ENCODE measurements at regions not wholly inside any gene's neighbourhood (a gene's known extent, or its start where the extent isn't known, plus 50 kb on each side); places are given as distances from the start of the nearest gene placed in this dataset.
"Not testable (repeated sequence)": the region's sequence is repeated elsewhere in the genome, so short reads cannot be mapped to it uniquely, and the experiment has no call there.

- DNase-seq = peak; percentile 31
Observed at GRCh38 chr14:25537846-25538455, 488.0 kb upstream of the STXBP6 start.

- DNase-seq = no peak
Observed at GRCh38 chr14:25526290-25526689, 476.3 kb upstream of the STXBP6 start.

- no peak for DNase-seq
Observed at GRCh38 chr14:25522926-25523325, 473.0 kb upstream of the STXBP6 start.

GRCh38 chr14:25522116-25522515 lies 472.2 kb upstream of the STXBP6 start:
- no peak for DNase-seq

- DNase-seq = no peak
Observed at GRCh38 chr14:25521616-25522015, 471.7 kb upstream of the STXBP6 start.

GRCh38 chr14:25520821-25521220 lies 470.9 kb upstream of the STXBP6 start:
- no peak for DNase-seq

GRCh38 chr14:25518364-25518763 lies 468.4 kb upstream of the STXBP6 start:
- DNase-seq = no peak

- DNase-seq = peak; percentile 57
Observed at GRCh38 chr14:25516838-25517237, 466.9 kb upstream of the STXBP6 start.

GRCh38 chr14:25508845-25509244 lies 458.9 kb upstream of the STXBP6 start:
- no peak for DNase-seq

GRCh38 chr14:25501749-25502148 lies 451.8 kb upstream of the STXBP6 start:
- no peak for DNase-seq

GRCh38 chr14:25488961-25489360 lies 439.0 kb upstream of the STXBP6 start:
- no peak for DNase-seq

GRCh38 chr14:25485381-25485780 lies 435.4 kb upstream of the STXBP6 start:
- no peak for DNase-seq

GRCh38 chr14:25484906-25485305 lies 435.0 kb upstream of the STXBP6 start:
- DNase-seq = no peak

- DNase-seq = no peak
Observed at GRCh38 chr14:25484235-25484634, 434.3 kb upstream of the STXBP6 start.

- no peak for DNase-seq
Observed at GRCh38 chr14:25477316-25478098, 427.6 kb upstream of the STXBP6 start.

- DNase-seq = no peak
Observed at GRCh38 chr14:25472700-25473099, 422.8 kb upstream of the STXBP6 start.

- no peak for DNase-seq
Observed at GRCh38 chr14:25464772-25465171, 414.8 kb upstream of the STXBP6 start.

GRCh38 chr14:25464078-25464477 lies 414.1 kb upstream of the STXBP6 start:
- no peak for DNase-seq

GRCh38 chr14:25463480-25463879 lies 413.5 kb upstream of the STXBP6 start:
- DNase-seq = no peak

- DNase-seq = no peak
Observed at GRCh38 chr14:25461780-25462179, 411.8 kb upstream of the STXBP6 start.

GRCh38 chr14:25444381-25444780 lies 394.4 kb upstream of the STXBP6 start:
- no peak for DNase-seq

GRCh38 chr14:25440382-25440781 lies 390.4 kb upstream of the STXBP6 start:
- not testable (repeated sequence) for DNase-seq

- DNase-seq = no peak
Observed at GRCh38 chr14:25436906-25437305, 387.0 kb upstream of the STXBP6 start.

- no peak for DNase-seq
Observed at GRCh38 chr14:25436288-25436875, 386.4 kb upstream of the STXBP6 start.

Measured in NCI-H1694 (cell line).